Fibroblast of lung (primary cell): ENCODE measurements at regions not wholly inside any gene's neighbourhood (a gene's known extent, or its start where the extent isn't known, plus 50 kb on each side); places are given as distances from the start of the nearest gene placed in this dataset.
"Not testable (repeated sequence)": the region's sequence is repeated elsewhere in the genome, so short reads cannot be mapped to it uniquely, and the experiment has no call there.

Source experiments
- EZH2 ChIP-seq: IDR thresholded peaks from 2 replicates; pipeline ENCODE4 v1.5.1; 2012; ENCODE audit warnings: low read length, control low read depth, mild to moderate bottlenecking; ENCODE audit errors: missing control alignments
- TF ChIP-seq, protein P1 (sequence below), 2 donors: IDR thresholded peaks in 1 of 2; conservative IDR thresholded peaks in 1 of 2; 1 replicate in 1 of 2; 2 replicates in 1 of 2; pipeline ENCODE4 v1.5.1; 2011 to 2012; ENCODE audit warnings: low read length in 2 of 2, control low read depth in 1 of 2, inconsistent platforms in 1 of 2, low read depth in 1 of 2, mild to moderate bottlenecking in 1 of 2

DNA sequence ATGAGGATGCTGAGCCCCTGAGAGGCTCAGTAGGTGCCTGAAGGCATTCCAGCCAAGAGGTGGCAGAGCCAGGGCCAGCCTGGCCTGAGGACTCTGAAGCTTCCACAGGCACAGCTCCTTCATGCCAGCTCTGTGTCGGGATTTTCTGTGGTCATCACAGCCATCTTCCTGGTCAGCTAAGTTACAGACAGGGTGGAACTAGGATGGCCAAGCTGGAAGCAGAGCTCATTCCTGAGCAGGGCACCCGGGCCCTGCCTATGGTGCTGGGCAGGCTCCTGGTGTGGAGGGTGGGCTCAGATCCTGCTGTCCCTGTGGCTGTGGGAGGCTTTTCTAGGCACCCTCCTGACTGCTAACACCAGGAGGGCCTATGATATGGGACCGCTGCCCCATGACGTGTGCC lies 2882.3 kb downstream of the RPIA start:
- TF ChIP-seq, protein P1, sequence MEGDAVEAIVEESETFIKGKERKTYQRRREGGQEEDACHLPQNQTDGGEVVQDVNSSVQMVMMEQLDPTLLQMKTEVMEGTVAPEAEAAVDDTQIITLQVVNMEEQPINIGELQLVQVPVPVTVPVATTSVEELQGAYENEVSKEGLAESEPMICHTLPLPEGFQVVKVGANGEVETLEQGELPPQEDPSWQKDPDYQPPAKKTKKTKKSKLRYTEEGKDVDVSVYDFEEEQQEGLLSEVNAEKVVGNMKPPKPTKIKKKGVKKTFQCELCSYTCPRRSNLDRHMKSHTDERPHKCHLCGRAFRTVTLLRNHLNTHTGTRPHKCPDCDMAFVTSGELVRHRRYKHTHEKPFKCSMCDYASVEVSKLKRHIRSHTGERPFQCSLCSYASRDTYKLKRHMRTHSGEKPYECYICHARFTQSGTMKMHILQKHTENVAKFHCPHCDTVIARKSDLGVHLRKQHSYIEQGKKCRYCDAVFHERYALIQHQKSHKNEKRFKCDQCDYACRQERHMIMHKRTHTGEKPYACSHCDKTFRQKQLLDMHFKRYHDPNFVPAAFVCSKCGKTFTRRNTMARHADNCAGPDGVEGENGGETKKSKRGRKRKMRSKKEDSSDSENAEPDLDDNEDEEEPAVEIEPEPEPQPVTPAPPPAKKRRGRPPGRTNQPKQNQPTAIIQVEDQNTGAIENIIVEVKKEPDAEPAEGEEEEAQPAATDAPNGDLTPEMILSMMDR (conservative IDR thresholded peaks at IDR 0.05 in 1 of 2, IDR thresholded peaks at IDR 0.05 in 1 of 2; ENCODE audit: low read depth in 1 of 2, low read length in 2 of 2), result not testable (repeated sequence)
- not testable (repeated sequence) for TF ChIP-seq EZH2
